GM10248 (cell line): ENCODE measurements at regions not wholly inside any gene's neighbourhood (a gene's known extent, or its start where the extent isn't known, plus 50 kb on each side); places are given as distances from the start of the nearest gene placed in this dataset.

ENCODE experiments used
- CTCF ChIA-PET: fragments of 300-600 bp; sonication (Branson Sonifier 250); formaldehyde crosslinking; extraction: SDS; loops from one replicate; lab custom pipeline; 2021; ENCODE audit warnings: antibody characterized with exemption; lab: Yijun Ruan, JAX
- POLR2A ChIA-PET: fragments of 350-650 bp; sonication (Branson Sonifier 250); formaldehyde crosslinking; extraction: SDS; loops from one replicate; lab custom pipeline; 2020; ENCODE audit warnings: antibody characterized with exemption; lab: Yijun Ruan, JAX
- DNase-seq: peaks from one replicate; pipeline ENCODE4 v3.0.0; 2012; ENCODE audit errors: extremely low spot score
- TF ChIP-seq, protein P1 (sequence below): IDR thresholded peaks from 2 replicates; pipeline ENCODE4 v1.5.1; 2012; ENCODE audit warnings: mild to moderate bottlenecking, low read depth; ENCODE audit errors: extremely low read depth, missing control alignments, control extremely low read depth

DNA sequence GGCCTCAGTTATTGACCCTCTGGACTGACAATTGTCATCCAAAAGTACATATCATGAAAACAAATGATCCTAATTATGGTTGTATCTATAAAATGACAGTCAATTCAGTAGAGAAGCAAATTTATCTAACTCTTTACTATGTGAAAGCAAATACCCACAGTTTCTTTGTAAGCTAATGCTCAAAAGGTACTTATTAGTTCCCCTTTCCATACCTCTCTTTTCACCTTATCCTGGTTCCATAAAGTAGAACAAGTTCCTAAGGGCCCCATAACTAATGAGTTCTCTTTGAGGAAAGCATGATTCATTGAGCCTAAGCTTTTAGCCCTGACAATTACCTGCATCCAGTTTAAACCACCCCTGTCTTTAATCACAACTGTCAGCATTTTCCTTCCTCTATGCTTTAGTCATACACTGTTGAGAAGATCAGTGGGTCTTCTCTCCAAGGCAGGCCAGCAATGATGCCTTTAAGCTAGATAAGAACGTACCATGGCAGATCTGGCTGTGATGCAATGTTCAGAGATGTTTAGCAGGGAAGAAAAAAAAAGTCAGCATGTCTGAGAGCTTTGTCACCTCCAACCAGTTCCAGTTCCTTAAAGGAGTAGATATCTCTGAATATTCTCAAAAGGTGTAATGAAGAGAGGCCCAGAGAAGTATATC, 179.7 kb upstream of the RASGEF1B start:
- CTCF ChIA-PET: interaction anchor here (1.3 to 1.7 kb wide), 3 partner anchors 8 to 103 kb away, joined by 3 to 7 read pairs (median 3); no protein-coding TSS in a partner anchor
- TF ChIP-seq, protein P1, sequence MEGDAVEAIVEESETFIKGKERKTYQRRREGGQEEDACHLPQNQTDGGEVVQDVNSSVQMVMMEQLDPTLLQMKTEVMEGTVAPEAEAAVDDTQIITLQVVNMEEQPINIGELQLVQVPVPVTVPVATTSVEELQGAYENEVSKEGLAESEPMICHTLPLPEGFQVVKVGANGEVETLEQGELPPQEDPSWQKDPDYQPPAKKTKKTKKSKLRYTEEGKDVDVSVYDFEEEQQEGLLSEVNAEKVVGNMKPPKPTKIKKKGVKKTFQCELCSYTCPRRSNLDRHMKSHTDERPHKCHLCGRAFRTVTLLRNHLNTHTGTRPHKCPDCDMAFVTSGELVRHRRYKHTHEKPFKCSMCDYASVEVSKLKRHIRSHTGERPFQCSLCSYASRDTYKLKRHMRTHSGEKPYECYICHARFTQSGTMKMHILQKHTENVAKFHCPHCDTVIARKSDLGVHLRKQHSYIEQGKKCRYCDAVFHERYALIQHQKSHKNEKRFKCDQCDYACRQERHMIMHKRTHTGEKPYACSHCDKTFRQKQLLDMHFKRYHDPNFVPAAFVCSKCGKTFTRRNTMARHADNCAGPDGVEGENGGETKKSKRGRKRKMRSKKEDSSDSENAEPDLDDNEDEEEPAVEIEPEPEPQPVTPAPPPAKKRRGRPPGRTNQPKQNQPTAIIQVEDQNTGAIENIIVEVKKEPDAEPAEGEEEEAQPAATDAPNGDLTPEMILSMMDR: no peak
- POLR2A ChIA-PET: no interaction called here

DNA sequence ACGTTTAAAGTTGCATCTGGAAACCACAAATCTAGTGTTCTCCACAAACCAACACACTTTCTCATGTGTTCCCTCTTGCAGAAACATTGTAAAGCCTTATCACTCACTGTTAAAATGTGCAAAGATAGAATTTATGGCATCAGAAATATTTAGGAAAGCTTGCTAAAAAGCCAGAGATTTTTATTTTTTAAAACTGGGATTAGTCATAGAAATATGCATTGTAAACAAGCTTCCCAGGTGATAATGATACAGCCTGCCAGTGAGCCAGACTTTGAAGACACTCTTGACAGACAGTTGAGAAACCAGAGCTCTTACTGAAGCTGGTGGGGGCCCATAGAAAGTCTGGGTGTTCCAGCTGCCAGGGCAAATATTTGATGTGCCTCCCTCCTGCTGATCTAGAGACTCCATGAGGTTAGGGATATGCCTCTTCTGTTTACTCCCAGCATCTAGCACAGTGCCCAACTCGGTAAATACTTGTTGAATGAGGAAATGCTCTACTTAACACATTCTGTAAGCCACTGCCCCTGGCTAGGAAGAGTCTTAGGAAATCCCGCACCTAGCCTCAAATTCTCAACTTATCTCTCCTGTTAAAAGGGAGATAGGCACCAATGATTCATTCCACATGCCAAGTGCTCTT, 179.0 kb upstream of the RASGEF1B start:
- no peak for DNase-seq
- ChIA-PET CTCF (interaction anchor here (0.7 to 1.6 kb wide), 2 partner anchors 9 to 16 kb away, joined by 3 read pairs; no protein-coding TSS in a partner anchor), POLR2A (no interaction called here)
- TF ChIP-seq, protein P1: no peak

More for the DNA sequence above, 179.7 kb upstream of the RASGEF1B start:
- DNase-seq: no peak

DNA sequence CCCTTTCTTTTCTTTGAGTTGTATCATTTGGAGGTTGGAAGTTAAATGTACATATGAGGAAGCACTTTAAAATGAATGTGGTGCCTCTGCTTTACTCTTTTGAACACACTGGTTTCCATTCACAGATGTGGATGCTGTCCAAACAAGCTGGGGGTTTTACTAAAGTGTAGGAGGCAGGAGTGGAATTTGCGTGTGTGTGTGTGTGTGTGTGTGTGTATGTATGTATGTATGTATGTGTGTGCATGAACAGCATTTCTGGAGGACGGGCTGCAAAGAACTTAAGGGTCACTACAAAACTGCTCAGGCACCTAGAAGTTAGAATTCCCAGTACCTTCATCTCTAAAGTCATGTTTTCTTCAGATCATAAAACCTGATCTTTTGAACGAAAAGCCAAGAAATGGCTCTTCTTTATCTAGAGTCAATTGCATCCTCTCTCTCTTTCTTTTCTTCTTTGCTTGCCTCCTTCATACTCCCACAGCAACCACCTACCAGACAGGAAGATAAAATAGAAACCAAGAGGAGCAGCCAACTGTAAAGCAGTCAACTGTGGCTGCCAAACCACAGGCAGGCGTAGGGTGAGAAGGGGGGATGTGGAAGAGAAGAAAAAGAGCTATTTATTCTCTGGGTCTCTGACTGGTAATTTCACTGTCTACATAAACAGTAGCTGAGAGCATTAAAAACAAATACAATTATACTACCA, 177.0 kb upstream of the RASGEF1B start:
- TF ChIP-seq, protein P1: no peak
- CTCF ChIA-PET: interaction anchor here (1.2 to 1.7 kb wide), 2 partner anchors 15 to 46 kb away, joined by 3 to 4 read pairs; no protein-coding TSS in a partner anchor
- DNase-seq: peak; percentile 15

DNA sequence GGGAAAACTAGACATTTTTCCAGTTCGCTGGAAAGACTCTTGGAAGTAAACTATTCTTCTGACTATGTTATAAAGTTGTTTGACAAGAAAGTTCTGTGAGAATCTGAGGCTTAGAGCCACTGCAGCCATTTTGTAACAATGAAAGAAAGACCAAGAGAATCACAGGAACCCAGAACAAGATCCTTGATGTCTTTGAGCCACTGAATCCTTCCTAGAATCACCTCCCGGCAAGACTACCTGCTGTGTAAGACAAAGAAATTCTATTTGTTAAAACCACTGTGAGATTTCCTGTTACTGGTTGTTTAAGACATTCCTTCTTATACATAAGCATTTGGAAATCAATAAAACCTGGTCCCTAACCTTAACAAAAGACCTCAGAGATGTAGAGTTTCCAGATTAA, 175.7 kb upstream of the RASGEF1B start:
- TF ChIP-seq, protein P1: no peak
- no peak for DNase-seq
- CTCF ChIA-PET: no interaction called here
- POLR2A ChIA-PET: no interaction called here

More for the DNA sequence above, 177.0 kb upstream of the RASGEF1B start:
- POLR2A ChIA-PET: no interaction called here

DNA sequence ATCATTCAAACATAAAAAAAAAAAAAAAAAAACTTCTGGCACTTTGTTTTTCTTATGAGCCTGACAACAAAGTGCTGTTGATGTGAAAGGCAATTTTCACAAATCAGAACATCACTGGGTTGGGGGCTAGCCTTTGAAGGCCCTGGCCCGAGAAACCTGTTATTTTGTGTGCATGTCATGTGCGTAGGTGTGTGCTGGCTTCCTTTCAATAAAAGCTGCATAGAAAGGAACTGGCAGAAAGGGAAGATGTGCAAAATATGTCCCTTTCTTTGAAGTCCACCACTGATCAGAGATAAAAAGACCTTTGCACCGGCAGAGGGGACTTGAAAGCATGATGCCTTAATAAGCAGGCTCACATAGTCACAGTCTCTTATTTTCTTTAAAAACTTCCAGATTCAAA, 170.8 kb upstream of the RASGEF1B start:
- DNase-seq: no peak
- ChIA-PET CTCF (interaction anchor here (1.0 to 1.5 kb wide), 3 partner anchors 9 to 23 kb away, joined by 3 to 7 read pairs (median 3); no protein-coding TSS in a partner anchor), POLR2A (no interaction called here)
- TF ChIP-seq, protein P1: no peak

DNA sequence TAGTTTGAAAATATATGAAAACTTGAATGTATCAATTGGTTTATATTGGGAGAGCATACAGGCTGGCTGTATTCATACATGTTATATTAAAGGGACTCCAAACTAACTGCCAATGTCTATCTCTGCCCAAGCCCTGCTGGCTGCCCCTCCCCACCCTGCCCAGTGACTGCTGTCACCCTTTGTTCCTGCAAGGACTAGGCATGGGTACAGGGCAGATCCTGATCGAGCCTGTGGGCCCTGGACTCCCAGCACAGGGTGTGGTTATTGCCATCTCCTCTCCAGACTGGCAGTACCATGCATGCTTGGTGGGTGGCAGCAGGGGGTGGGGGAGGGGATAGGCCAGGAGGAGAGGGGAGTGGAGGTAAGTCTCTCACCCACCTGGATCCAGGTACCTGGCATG, 167.5 kb upstream of the RASGEF1B start:
- POLR2A ChIA-PET: no interaction called here
- TF ChIP-seq, protein P1: no peak
- CTCF ChIA-PET: no interaction called here
- DNase-seq: no peak
